Endothelial cell of umbilical vein (primary cell): ENCODE measurements at regions not wholly inside any gene's neighbourhood (a gene's known extent, or its start where the extent isn't known, plus 50 kb on each side); places are given as distances from the start of the nearest gene placed in this dataset.

Source experiments
- EZH2 ChIP-seq: IDR thresholded peaks from 2 replicates; pipeline ENCODE4 v1.6.1; 2012; ENCODE audit warnings: borderline replicate concordance, low read depth, mild to moderate bottlenecking, moderate library complexity, low read length, inconsistent platforms; ENCODE audit not compliant: severe bottlenecking
- FOS ChIP-seq: IDR thresholded peaks from 2 replicates; pipeline ENCODE4 v1.6.1; 2011; ENCODE audit warnings: mild to moderate bottlenecking, low read length, moderate library complexity, borderline replicate concordance; ENCODE audit not compliant: insufficient read depth
- GATA2 ChIP-seq: IDR thresholded peaks from 2 replicates; pipeline ENCODE4 v1.7.0; 2011; ENCODE audit warnings: low read depth, mild to moderate bottlenecking, moderate library complexity, mixed read lengths, low read length; ENCODE audit not compliant: insufficient read length, insufficient read depth
- MAX ChIP-seq: IDR thresholded peaks from 2 replicates; pipeline ENCODE4 v1.6.1; 2011; ENCODE audit not compliant: insufficient read depth, insufficient read length
- POLR2A ChIP-seq: IDR thresholded peaks from 2 replicates; pipeline ENCODE4 v1.6.1; 2012; ENCODE audit warnings: low read depth, mild to moderate bottlenecking, control low read depth, low read length
- POLR2AphosphoS5 ChIP-seq: IDR thresholded peaks from 2 replicates; pipeline ENCODE4 v1.6.1; 2012; ENCODE audit warnings: low read depth, mild to moderate bottlenecking, control low read depth, low read length, moderate library complexity; ENCODE audit not compliant: insufficient read depth
- TF ChIP-seq, protein P1 (sequence below), 2 donors: IDR thresholded peaks; 1 replicate in 1 of 2; 2 replicates in 1 of 2; pipeline ENCODE4 v1.5.1; 2011; ENCODE audit warnings: low read length in 2 of 2, mild to moderate bottlenecking in 2 of 2, moderate library complexity in 2 of 2, control low read depth in 1 of 2, inconsistent platforms in 1 of 2, low read depth in 1 of 2; ENCODE audit not compliant: insufficient read depth in 1 of 2; ENCODE audit errors: extremely low read depth in 1 of 2

- TF ChIP-seq, protein P1, sequence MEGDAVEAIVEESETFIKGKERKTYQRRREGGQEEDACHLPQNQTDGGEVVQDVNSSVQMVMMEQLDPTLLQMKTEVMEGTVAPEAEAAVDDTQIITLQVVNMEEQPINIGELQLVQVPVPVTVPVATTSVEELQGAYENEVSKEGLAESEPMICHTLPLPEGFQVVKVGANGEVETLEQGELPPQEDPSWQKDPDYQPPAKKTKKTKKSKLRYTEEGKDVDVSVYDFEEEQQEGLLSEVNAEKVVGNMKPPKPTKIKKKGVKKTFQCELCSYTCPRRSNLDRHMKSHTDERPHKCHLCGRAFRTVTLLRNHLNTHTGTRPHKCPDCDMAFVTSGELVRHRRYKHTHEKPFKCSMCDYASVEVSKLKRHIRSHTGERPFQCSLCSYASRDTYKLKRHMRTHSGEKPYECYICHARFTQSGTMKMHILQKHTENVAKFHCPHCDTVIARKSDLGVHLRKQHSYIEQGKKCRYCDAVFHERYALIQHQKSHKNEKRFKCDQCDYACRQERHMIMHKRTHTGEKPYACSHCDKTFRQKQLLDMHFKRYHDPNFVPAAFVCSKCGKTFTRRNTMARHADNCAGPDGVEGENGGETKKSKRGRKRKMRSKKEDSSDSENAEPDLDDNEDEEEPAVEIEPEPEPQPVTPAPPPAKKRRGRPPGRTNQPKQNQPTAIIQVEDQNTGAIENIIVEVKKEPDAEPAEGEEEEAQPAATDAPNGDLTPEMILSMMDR (IDR thresholded peaks at IDR 0.05; ENCODE audit: extremely low read depth in 1 of 2, insufficient read depth in 1 of 2, low read depth in 1 of 2, low read length in 2 of 2) = no peak
- TF ChIP-seq POLR2A (no peak), GATA2 (no peak), FOS (no peak), MAX (no peak), EZH2 (no peak), POLR2AphosphoS5 (no peak)
These were observed 216.0 kb upstream of the ANKRD55 start for GRCh38 chr5:56449071-56449640.
